ENCODE measurements at regions not wholly inside any gene's neighbourhood (a gene's known extent, or its start where the extent isn't known, plus 50 kb on each side); places are given as distances from the start of the nearest gene placed in this dataset.

- ChIA-PET CTCF (no interaction called here), POLR2A (no interaction called here)
- Histone ChIP-seq H3K4me3 (ENCODE audit: low read depth, low read length) (no peak overlapping the region), H3K4me1 (ENCODE audit: control insufficient read depth, insufficient read depth, low read length) (no peaks in the 10 kb centered on the region), H3K9me3 (ENCODE audit: control insufficient read depth, insufficient read depth, low read depth, low read length) (no peaks in the 10 kb centered on the region), H3K27ac (ENCODE audit: extremely low read depth, low read depth, low read length) (no peak overlapping the region), H3K36me3 (ENCODE audit: control insufficient read depth in 2 of 2, insufficient read depth in 1 of 2, low read length in 2 of 2) (no peaks in the 10 kb centered on the region)
- TF ChIP-seq ZNF202 (tag by site-specific recombination; IDR thresholded peaks at IDR 0.05; ENCODE audit: borderline replicate concordance) (no peak), TCF7L2 (IDR thresholded peaks at IDR 0.05; ENCODE audit: borderline replicate concordance, low read depth, low read length) (no peak), HOXA7 (CRISPR knock-in tag; IDR thresholded peaks at IDR 0.05; ENCODE audit: borderline replicate concordance) (no peak), ZNF214 (tag by site-specific recombination; IDR thresholded peaks at IDR 0.05; ENCODE audit: borderline replicate concordance) (no peak), FEZF1 (tag by site-specific recombination; IDR thresholded peaks at IDR 0.05) (no peak), ZNF211 (tag by site-specific recombination; IDR thresholded peaks at IDR 0.05; ENCODE audit: low read depth) (no peak), PBX3 (CRISPR knock-in tag; IDR thresholded peaks at IDR 0.05) (no peak), ZNF623 (tag by site-specific recombination; IDR thresholded peaks at IDR 0.05) (no peak), ZNF747 (tag by site-specific recombination; IDR thresholded peaks at IDR 0.05) (no peak), ZNF639 (tag by site-specific recombination; IDR thresholded peaks at IDR 0.05) (no peak), YY1 (tag by site-specific recombination; IDR thresholded peaks at IDR 0.05) (no peak), ZNF26 (tag by site-specific recombination; IDR thresholded peaks at IDR 0.05) (no peak), ZNF629 (tag by site-specific recombination; IDR thresholded peaks at IDR 0.05) (no peak), ZNF19 (tag by site-specific recombination; IDR thresholded peaks at IDR 0.05; ENCODE audit: low read depth) (no peak)
Measured at GRCh38 chr7:88368686-88369085, 62.0 kb upstream of the STEAP4 start.

- Histone ChIP-seq H3K4me3 (ENCODE audit: low read depth, low read length) (no peak overlapping the region), H3K4me1 (ENCODE audit: control insufficient read depth, insufficient read depth, low read length) (no peaks in the 10 kb centered on the region), H3K27ac (ENCODE audit: extremely low read depth, low read depth, low read length) (no peak overlapping the region), H3K36me3 (ENCODE audit: control insufficient read depth in 2 of 2, insufficient read depth in 1 of 2, low read length in 2 of 2) (no peaks in the 10 kb centered on the region), H3K9me3 (ENCODE audit: control insufficient read depth, insufficient read depth, low read depth, low read length) (no peaks in the 10 kb centered on the region)
- CTCF ChIA-PET: interaction anchor here (0.6 to 1.2 kb wide), 3 partner anchors 9 to 48 kb away, joined by 3 to 4 read pairs (median 3); no protein-coding TSS in a partner anchor
- POLR2A ChIA-PET: no interaction called here
- TF ChIP-seq SETDB1 (IDR thresholded peaks at IDR 0.05; ENCODE audit: insufficient read length, low read length) (no peak), ZNF639 (tag by site-specific recombination; IDR thresholded peaks at IDR 0.05) (no peak)
Measured at GRCh38 chr7:88366845-88367244, 60.2 kb upstream of the STEAP4 start.

- ChIA-PET POLR2A (no interaction called here), CTCF (interaction anchor here (1.3 kb wide), 1 partner anchor 121 kb away, joined by 4 read pairs; no protein-coding TSS in a partner anchor)
- no peaks in the 10 kb centered on the region for H3K9me3 ChIP-seq (ENCODE audit: control insufficient read depth, insufficient read depth, low read depth, low read length)
- no peak overlapping the region for H3K27ac ChIP-seq (ENCODE audit: extremely low read depth, low read depth, low read length)
- no peak overlapping the region for H3K4me3 ChIP-seq (ENCODE audit: low read depth, low read length)
- H3K4me1 ChIP-seq (ENCODE audit: control insufficient read depth, insufficient read depth, low read length): no peaks in the 10 kb centered on the region
- H3K36me3 ChIP-seq (ENCODE audit: control insufficient read depth in 2 of 2, insufficient read depth in 1 of 2, low read length in 2 of 2): no peaks in the 10 kb centered on the region
- TF ChIP-seq ZNF530 (tag by site-specific recombination; IDR thresholded peaks at IDR 0.05; ENCODE audit: low read depth): no peak
- no peak for TF ChIP-seq ZNF121 (tag by site-specific recombination; IDR thresholded peaks at IDR 0.05)
- TF ChIP-seq ZNF660 (tag by site-specific recombination; IDR thresholded peaks at IDR 0.05): no peak
- TF ChIP-seq ZNF10 (tag by site-specific recombination; IDR thresholded peaks at IDR 0.05): no peak
- TF ChIP-seq ZNF19 (tag by site-specific recombination; IDR thresholded peaks at IDR 0.05; ENCODE audit: low read depth): no peak
- no peak for TF ChIP-seq ZNF571 (tag by site-specific recombination; IDR thresholded peaks at IDR 0.05)
- no peak for TF ChIP-seq ZBTB44 (tag by site-specific recombination; IDR thresholded peaks at IDR 0.05)
- no peak for TF ChIP-seq ZNF274 (IDR thresholded peaks at IDR 0.05; ENCODE audit: low read length)
- no peak for TF ChIP-seq ZNF274 (tag by site-specific recombination; IDR thresholded peaks at IDR 0.05; ENCODE audit: borderline replicate concordance)
- no peak for TF ChIP-seq ZNF366 (tag by site-specific recombination; conservative IDR thresholded peaks at IDR 0.05)
- TF ChIP-seq SP3 (tag by site-specific recombination; IDR thresholded peaks at IDR 0.05): no peak
- TF ChIP-seq ZNF394 (tag by site-specific recombination; IDR thresholded peaks at IDR 0.05; ENCODE audit: borderline replicate concordance): no peak
- TF ChIP-seq ZBTB17 (tag by site-specific recombination; IDR thresholded peaks at IDR 0.05): no peak
Measured at GRCh38 chr7:88363869-88364268, 57.2 kb upstream of the STEAP4 start.
